Mesothelial cell of epicardium (in vitro differentiated cells): ENCODE measurements at regions not wholly inside any gene's neighbourhood (a gene's known extent, or its start where the extent isn't known, plus 50 kb on each side); places are given as distances from the start of the nearest gene placed in this dataset.

Experiments
- DNase-seq, 2 experiments: peaks; one replicate each; pipeline ENCODE4 v3.0.0; 2021; ENCODE audit warnings: low spot score in 2 of 2; ENCODE audit not compliant: unreplicated experiment in 2 of 2
- H3K27ac Mint-ChIP-seq: 2 replicates; pipeline ENCODE4 v1.8.0; 2021; ENCODE audit warnings: mixed read lengths
- H3K27me3 Mint-ChIP-seq: 2 replicates; pipeline ENCODE4 v1.8.0; 2021; ENCODE audit warnings: low read depth, mixed read lengths
- H3K36me3 Mint-ChIP-seq: 2 replicates; pipeline ENCODE4 v1.8.0; 2021; ENCODE audit warnings: mixed read lengths
- H3K4me1 Mint-ChIP-seq: 2 replicates; pipeline ENCODE4 v1.8.0; 2021; ENCODE audit warnings: mixed read lengths
- H3K4me3 Mint-ChIP-seq: 2 replicates; pipeline ENCODE4 v1.8.0; 2021; ENCODE audit warnings: mild to moderate bottlenecking, moderate library complexity, mixed read lengths
- H3K9me3 Mint-ChIP-seq: 2 replicates; pipeline ENCODE4 v1.8.0; 2021; ENCODE audit warnings: mixed read lengths
- TF ChIP-seq, protein P1 (sequence below): fragments of 200-600 bp; sonication (generic); IDR thresholded peaks from one replicate; pipeline ENCODE4 v1.5.0; 2021; ENCODE audit warnings: antibody characterized with exemption; ENCODE audit not compliant: unreplicated experiment

GRCh38 chr13:38213314-38213713 lies 136.3 kb upstream of the UFM1 start:
- TF ChIP-seq, protein P1, sequence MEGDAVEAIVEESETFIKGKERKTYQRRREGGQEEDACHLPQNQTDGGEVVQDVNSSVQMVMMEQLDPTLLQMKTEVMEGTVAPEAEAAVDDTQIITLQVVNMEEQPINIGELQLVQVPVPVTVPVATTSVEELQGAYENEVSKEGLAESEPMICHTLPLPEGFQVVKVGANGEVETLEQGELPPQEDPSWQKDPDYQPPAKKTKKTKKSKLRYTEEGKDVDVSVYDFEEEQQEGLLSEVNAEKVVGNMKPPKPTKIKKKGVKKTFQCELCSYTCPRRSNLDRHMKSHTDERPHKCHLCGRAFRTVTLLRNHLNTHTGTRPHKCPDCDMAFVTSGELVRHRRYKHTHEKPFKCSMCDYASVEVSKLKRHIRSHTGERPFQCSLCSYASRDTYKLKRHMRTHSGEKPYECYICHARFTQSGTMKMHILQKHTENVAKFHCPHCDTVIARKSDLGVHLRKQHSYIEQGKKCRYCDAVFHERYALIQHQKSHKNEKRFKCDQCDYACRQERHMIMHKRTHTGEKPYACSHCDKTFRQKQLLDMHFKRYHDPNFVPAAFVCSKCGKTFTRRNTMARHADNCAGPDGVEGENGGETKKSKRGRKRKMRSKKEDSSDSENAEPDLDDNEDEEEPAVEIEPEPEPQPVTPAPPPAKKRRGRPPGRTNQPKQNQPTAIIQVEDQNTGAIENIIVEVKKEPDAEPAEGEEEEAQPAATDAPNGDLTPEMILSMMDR: no peak
- H3K9me3 Mint-ChIP-seq: peaks cover 21% of the 10 kb centered on the region
- no peaks in the 10 kb centered on the region for H3K27me3 Mint-ChIP-seq
- no peak for DNase-seq
- peaks cover 3% of the 10 kb centered on the region for H3K36me3 Mint-ChIP-seq
- H3K4me3 Mint-ChIP-seq: no peak overlapping the region
- H3K4me1 Mint-ChIP-seq: no peaks in the 10 kb centered on the region
- H3K27ac Mint-ChIP-seq: no peak overlapping the region

DNA sequence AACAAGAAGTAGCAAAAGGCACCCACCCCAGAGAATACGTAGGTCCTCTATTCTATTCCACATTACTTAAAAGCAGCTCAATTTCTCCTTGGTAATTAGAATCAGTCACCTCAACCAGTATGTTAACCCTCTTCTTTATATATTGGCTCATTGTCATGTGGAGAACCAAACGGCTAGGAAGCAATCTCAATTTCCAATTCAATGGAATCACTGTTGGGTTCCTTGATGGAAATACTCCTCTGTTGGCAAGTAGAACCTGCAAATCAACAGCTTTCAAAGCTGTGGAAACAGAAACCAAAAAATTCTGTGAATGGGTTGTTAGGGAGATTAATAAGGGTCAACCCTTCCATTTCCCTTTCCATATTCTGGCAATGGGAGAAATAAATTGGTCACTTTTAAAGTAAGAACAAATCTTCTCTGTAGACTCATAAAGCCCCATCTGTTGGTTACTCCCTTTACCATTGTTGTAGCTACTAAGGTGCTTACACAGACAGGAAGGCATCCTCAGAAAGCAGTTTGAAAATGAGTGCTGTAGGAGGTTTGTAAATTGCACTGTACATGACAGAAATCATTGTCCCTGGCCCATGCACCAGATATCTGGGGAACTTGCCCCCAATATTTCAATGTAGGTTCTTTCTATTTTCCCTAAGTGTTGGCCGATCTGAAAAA lies 138.6 kb upstream of the UFM1 start:
- Mint-ChIP-seq H3K27ac (no peak overlapping the region), H3K36me3 (peaks cover 3% of the 10 kb centered on the region), H3K4me1 (no peaks in the 10 kb centered on the region), H3K9me3 (peaks cover 21% of the 10 kb centered on the region), H3K27me3 (no peaks in the 10 kb centered on the region), H3K4me3 (no peak overlapping the region)
- no peak for DNase-seq
- TF ChIP-seq, protein P1: no peak

DNA sequence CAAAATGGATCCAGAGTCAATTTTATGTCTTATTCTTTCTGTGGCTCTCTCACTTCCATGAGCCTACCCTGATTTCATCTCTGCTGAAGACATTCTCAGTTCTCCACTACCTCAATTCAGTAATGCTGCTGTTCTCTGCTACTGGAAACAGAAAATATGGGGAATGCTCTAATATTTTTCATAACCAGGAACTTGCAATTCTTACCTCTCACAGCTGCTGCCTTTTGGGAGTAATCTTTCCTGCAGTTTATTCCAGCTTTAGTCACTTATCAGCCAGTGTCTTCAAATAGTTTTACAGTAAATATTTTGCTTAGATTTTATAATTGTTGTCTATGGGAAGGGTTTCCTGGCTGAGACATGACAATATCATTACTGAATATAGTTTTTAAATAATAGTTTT lies 145.1 kb upstream of the UFM1 start:
- H3K27me3 Mint-ChIP-seq: no peaks in the 10 kb centered on the region
- peaks cover 11% of the 10 kb centered on the region for H3K9me3 Mint-ChIP-seq
- no peak overlapping the region for H3K27ac Mint-ChIP-seq
- no peak for DNase-seq
- H3K4me1 Mint-ChIP-seq: no peaks in the 10 kb centered on the region
- no peak overlapping the region for H3K4me3 Mint-ChIP-seq
- TF ChIP-seq, protein P1: no peak
- H3K36me3 Mint-ChIP-seq: peaks cover 2% of the 10 kb centered on the region

GRCh38 chr13:38202740-38203139 lies 146.9 kb upstream of the UFM1 start:
- TF ChIP-seq, protein P1: no peak
- Mint-ChIP-seq H3K4me1 (no peaks in the 10 kb centered on the region), H3K9me3 (peaks cover 11% of the 10 kb centered on the region), H3K36me3 (peaks cover 2% of the 10 kb centered on the region), H3K27me3 (no peaks in the 10 kb centered on the region), H3K27ac (no peak overlapping the region), H3K4me3 (no peak overlapping the region)
- DNase-seq: no peak

- no peak for DNase-seq
- no peak overlapping the region for H3K4me3 Mint-ChIP-seq
- peaks cover 11% of the 10 kb centered on the region for H3K4me1 Mint-ChIP-seq
- H3K36me3 Mint-ChIP-seq: no peaks in the 10 kb centered on the region
- H3K9me3 Mint-ChIP-seq: no peaks in the 10 kb centered on the region
- H3K27ac Mint-ChIP-seq: no peak overlapping the region
- no peaks in the 10 kb centered on the region for H3K27me3 Mint-ChIP-seq
- TF ChIP-seq, protein P1: no peak
These were observed 158.6 kb upstream of the UFM1 start for GRCh38 chr13:38191016-38191415.

DNA sequence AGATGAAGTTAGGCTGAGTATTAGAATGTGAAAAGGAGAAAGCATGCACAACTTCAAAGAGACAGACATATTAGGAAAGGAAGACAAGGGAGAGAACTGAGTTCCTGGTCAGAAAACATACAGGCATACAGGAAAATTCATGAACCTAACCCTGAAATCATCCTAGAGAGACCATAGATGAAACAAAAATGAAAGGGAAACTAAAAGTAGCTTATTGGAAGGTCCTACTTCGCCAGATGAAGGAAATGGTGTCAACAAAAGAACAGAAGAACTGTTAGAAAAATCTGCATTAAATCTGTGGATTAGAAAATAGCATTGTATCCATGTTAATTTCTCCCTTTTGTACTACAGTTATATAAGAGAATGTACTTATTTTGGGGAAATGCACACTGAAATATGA lies 169.0 kb upstream of the UFM1 start:
- Mint-ChIP-seq H3K36me3 (no peaks in the 10 kb centered on the region), H3K4me3 (no peak overlapping the region), H3K27ac (no peak overlapping the region), H3K27me3 (no peaks in the 10 kb centered on the region), H3K4me1 (peaks cover 12% of the 10 kb centered on the region), H3K9me3 (no peaks in the 10 kb centered on the region)
- TF ChIP-seq, protein P1: no peak
- DNase-seq: no peak
